ENCODE measurements at regions not wholly inside any gene's neighbourhood (a gene's known extent, or its start where the extent isn't known, plus 50 kb on each side); places are given as distances from the start of the nearest gene placed in this dataset.

DNA sequence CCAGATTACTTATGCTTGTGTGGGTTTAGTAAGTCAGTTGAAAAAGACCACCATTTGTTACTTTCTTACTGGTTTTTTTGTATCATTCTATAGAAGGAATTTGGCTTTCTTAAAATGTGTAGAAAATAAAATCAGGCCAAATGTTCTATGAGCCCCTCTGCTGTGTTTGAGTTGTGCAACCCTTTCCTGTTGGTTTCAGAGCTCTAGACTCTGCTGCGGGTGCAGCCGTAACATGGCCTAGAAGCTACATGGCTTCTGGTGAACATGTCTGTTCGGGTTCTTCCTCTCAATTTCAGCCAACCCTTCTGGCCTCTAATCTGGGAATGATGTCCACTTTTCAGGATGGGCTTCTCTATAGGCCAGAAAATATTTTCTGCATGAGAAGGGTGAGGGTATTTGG, 56.6 kb upstream of the RAB18 start:
- Histone ChIP-seq H3K36me3 (no peaks in the 10 kb centered on the region), H3K27me3 (no peaks in the 10 kb centered on the region), H3K4me3 (no peak overlapping the region), H3K4me1 (peaks cover 0 to 9% (median 0%) of the 10 kb centered on the region in 4 donors), H3K9me3 (no peaks in the 10 kb centered on the region), H3K27ac (no peak overlapping the region)
- DNase-seq = no peak
- intact Hi-C loops (cut with DNase I; ENCODE audit: low total_unique reads) = no loop called here
- WGBS, 5 donors = 78 to 95% (median 82%) methylated on average over 3 of the region's 3 CpGs
- TF ChIP-seq POLR2A (IDR thresholded peaks at IDR 0.05) = no peak

DNA sequence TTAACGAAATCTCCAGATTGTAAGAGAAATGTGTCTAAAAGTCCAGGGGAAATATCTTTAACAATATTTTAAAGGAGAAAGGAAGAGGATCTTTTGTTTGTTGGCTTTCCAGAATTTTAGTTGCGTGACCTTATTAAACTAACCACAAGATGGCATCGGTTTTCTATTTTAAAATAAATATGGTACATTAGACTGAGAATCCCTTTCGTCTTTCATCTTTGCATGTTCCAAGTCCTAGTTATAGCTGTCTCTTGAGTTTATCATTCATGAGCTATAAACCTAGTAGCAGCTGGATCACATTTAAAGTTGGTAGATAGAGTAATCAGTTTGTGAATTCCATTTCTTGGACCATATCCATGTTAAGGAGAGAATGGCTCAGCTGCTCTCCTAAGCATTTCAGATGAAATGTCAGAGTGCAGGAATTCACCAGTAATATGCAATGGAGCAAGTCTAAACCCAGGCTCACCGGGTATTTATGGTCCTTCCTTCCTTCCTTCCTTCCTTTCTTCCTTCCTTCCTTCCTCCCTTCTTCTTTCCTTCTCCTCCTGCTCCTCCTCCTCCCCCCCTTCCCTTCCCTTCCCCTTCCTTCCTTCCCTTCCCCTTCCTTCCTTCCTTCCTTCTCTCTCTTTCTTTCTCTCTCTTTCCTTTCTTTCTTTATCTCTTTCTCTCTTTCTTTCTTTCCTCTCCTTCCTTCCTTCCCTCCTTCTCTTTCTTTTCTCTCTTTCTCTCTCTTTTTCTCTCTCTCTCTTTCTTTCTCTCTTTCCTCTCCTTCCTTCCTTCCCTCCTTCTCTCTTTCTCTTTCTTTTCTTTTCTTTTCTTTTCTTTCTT, 57.8 kb upstream of the RAB18 start:
- TF ChIP-seq EP300 (IDR thresholded peaks at IDR 0.05) = no peak
- no peak for TF ChIP-seq POLR2A (IDR thresholded peaks at IDR 0.05)
- TF ChIP-seq POLR2AphosphoS5 (IDR thresholded peaks at IDR 0.05) = no peak
- TF ChIP-seq, protein P1, sequence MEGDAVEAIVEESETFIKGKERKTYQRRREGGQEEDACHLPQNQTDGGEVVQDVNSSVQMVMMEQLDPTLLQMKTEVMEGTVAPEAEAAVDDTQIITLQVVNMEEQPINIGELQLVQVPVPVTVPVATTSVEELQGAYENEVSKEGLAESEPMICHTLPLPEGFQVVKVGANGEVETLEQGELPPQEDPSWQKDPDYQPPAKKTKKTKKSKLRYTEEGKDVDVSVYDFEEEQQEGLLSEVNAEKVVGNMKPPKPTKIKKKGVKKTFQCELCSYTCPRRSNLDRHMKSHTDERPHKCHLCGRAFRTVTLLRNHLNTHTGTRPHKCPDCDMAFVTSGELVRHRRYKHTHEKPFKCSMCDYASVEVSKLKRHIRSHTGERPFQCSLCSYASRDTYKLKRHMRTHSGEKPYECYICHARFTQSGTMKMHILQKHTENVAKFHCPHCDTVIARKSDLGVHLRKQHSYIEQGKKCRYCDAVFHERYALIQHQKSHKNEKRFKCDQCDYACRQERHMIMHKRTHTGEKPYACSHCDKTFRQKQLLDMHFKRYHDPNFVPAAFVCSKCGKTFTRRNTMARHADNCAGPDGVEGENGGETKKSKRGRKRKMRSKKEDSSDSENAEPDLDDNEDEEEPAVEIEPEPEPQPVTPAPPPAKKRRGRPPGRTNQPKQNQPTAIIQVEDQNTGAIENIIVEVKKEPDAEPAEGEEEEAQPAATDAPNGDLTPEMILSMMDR (IDR thresholded peaks at IDR 0.05) = peak in 3 of 7 experiments; percentile 30 to 42 (median 31)
- Histone ChIP-seq H3K27ac (no peak overlapping the region), H3K4me1 (peaks cover 0 to 9% (median 0%) of the 10 kb centered on the region in 4 donors), H3K36me3 (no peaks in the 10 kb centered on the region), H3K4me3 (no peak overlapping the region), H3K27me3 (no peaks in the 10 kb centered on the region), H3K9me3 (no peaks in the 10 kb centered on the region)
- intact Hi-C loops (cut with DNase I; ENCODE audit: low total_unique reads) = no loop called here
- WGBS, 5 donors = 6 to 16% (median 9%) methylated on average over 5 of the region's 5 CpGs
- DNase-seq = peak in 1 of 2 donors; percentile 48

DNA sequence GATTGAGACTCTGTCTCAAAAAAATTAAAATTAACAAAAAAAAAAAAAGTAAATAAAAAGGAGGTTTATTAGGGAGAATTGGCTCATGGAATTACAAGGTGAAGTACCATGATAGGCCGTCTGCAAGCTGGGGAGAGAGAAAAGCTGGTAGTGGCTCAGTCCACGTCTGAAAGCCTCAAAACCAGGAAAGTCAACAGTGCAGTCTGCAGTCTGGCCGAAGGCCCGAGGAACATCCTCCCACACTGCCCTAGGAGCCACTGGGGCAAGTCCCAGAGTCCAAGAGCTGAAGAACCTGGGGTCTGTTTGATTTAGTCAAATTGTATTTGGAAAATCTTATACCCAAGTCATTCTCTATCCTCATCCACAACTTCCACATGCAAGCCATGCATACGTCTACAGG, 59.0 kb upstream of the RAB18 start:
- TF ChIP-seq POLR2AphosphoS5 (IDR thresholded peaks at IDR 0.05) = no peak
- no peak for TF ChIP-seq EP300 (IDR thresholded peaks at IDR 0.05)
- no peak for TF ChIP-seq POLR2A (IDR thresholded peaks at IDR 0.05)
- TF ChIP-seq, protein P1 (IDR thresholded peaks at IDR 0.05) = no peak
- no peak for DNase-seq
- intact Hi-C loops (cut with DNase I; ENCODE audit: low total_unique reads) = no loop called here
- H3K27me3 ChIP-seq = no peaks in the 10 kb centered on the region
- H3K27ac ChIP-seq = no peak overlapping the region
- H3K4me3 ChIP-seq = no peak overlapping the region
- no peaks in the 10 kb centered on the region for H3K36me3 ChIP-seq
- WGBS, 5 donors = 45 to 73% (median 60%) methylated on average over 5 of the region's 5 CpGs
- no peaks in the 10 kb centered on the region for H3K9me3 ChIP-seq
- peaks cover 0 to 14% (median 0%) of the 10 kb centered on the region in 4 donors for H3K4me1 ChIP-seq

DNA sequence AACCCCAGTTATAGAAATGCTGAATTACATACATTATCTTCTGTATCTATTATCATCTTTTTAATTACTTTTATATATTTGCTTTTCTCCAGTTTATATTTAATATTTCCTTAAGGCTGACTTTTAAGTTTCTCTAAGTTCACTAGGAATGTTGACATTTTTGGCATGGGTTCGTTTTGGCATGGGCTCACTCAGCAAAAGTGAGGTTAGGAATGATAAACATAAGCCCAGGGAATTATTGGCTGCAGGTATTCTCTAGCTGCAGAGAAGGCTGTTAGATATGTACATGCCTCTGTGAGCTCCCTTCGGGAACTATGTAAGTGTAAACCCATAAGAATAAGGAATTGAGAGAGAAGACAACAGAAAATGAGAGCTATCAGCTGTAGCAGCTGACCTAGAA, 63.6 kb upstream of the RAB18 start:
- Histone ChIP-seq H3K4me3 (no peak overlapping the region), H3K9me3 (no peaks in the 10 kb centered on the region), H3K27me3 (no peaks in the 10 kb centered on the region), H3K4me1 (peaks cover 0 to 8% (median 0%) of the 10 kb centered on the region in 4 donors), H3K36me3 (no peaks in the 10 kb centered on the region), H3K27ac (no peak overlapping the region)
- TF ChIP-seq POLR2A (IDR thresholded peaks at IDR 0.05) (no peak), POLR2AphosphoS5 (IDR thresholded peaks at IDR 0.05) (no peak), EP300 (IDR thresholded peaks at IDR 0.05) (no peak)
- TF ChIP-seq, protein P1 (IDR thresholded peaks at IDR 0.05) = no peak
- intact Hi-C loops (cut with DNase I; ENCODE audit: low total_unique reads) = no loop called here
- DNase-seq = peak; percentile 18 to 54
- 14 to 21% (median 18%) methylated on average over 2 of the region's 2 CpGs for WGBS, 5 donors

DNA sequence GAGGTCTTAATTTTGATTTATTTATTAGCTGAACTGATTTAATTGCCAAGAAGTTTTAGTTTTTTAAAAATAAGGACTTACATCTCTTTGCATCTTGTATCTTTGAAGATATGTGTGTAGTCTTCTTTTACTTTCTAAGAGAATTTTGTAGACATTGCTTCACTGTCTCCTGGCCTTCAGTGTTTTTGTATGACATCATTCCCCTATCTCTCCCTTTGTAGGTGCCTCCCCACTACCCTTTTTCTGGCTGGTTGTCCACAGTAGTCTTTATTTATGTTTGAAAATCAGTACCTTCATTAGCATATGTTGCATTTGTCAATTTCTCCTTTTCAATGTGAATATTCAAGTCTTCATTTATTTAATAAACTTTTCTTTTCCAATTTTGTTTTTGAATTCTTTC, 64.1 kb upstream of the RAB18 start:
- H3K4me1 ChIP-seq = peaks cover 0 to 8% (median 0%) of the 10 kb centered on the region in 4 donors
- no peaks in the 10 kb centered on the region for H3K36me3 ChIP-seq
- no peaks in the 10 kb centered on the region for H3K27me3 ChIP-seq
- TF ChIP-seq EP300 (IDR thresholded peaks at IDR 0.05) (no peak), POLR2AphosphoS5 (IDR thresholded peaks at IDR 0.05) (no peak), POLR2A (IDR thresholded peaks at IDR 0.05) (no peak)
- TF ChIP-seq, protein P1 (IDR thresholded peaks at IDR 0.05) = no peak
- no peaks in the 10 kb centered on the region for H3K9me3 ChIP-seq
- intact Hi-C loops (cut with DNase I; ENCODE audit: low total_unique reads) = no loop called here
- no peak for DNase-seq
- H3K27ac ChIP-seq = no peak overlapping the region
- H3K4me3 ChIP-seq = no peak overlapping the region
